Ascending aorta (tissue), 2 donors: ENCODE measurements at regions not wholly inside any gene's neighbourhood (a gene's known extent, or its start where the extent isn't known, plus 50 kb on each side); places are given as distances from the start of the nearest gene placed in this dataset.

Source experiments
- DNase-seq, 2 donors: peaks; one replicate each; pipeline ENCODE4 v3.0.0-alpha.2; 2019; ENCODE audit warnings: low spot score in 2 of 2
- H3K27ac ChIP-seq, 2 donors: fragments of 200-600 bp; sonication (generic); one replicate each; pipeline ENCODE4 v1.5.1; 2016 to 2017; ENCODE audit warnings: mild to moderate bottlenecking in 1 of 2
- H3K27me3 ChIP-seq: fragments of 200-600 bp; sonication (generic); one replicate; pipeline ENCODE4 v1.5.1; 2017
- H3K36me3 ChIP-seq, 2 donors: fragments of 200-600 bp; sonication (generic); one replicate each; pipeline ENCODE4 v1.5.1; 2016
- H3K4me1 ChIP-seq, 2 donors: fragments of 200-600 bp; sonication (generic); one replicate each; pipeline ENCODE4 v1.5.1; 2016 to 2017; ENCODE audit warnings: mild to moderate bottlenecking in 1 of 2
- H3K4me3 ChIP-seq, 2 donors: fragments of 200-600 bp; sonication (generic); one replicate each; pipeline ENCODE4 v1.5.1; 2016 to 2017; ENCODE audit warnings: mild to moderate bottlenecking in 1 of 2
- H3K9me3 ChIP-seq, 2 donors: fragments of 200-600 bp; sonication (generic); one replicate each; pipeline ENCODE4 v1.5.1; 2016
- CTCF ChIP-seq, 3 experiments: fragments of 200-600 bp in 2 of 3; fragments of 450-650 bp in 1 of 3; sonication (generic) in 2 of 3; IDR thresholded peaks; one replicate each; pipeline ENCODE4 v1.5.1; 2016 to 2019; ENCODE audit warnings: antibody characterized with exemption in 3 of 3, mild to moderate bottlenecking in 1 of 3, moderate library complexity in 1 of 3
- intact Hi-C: fragments of 100-400 bp; cut with DNase I; formaldehyde crosslinking; loops from one replicate; pipeline ENCODE4 v1.15.1; 2023

- no peaks in the 10 kb centered on the region for H3K4me1 ChIP-seq
- TF ChIP-seq CTCF (IDR thresholded peaks at IDR 0.05), result no peak
- H3K4me3 ChIP-seq, result no peak overlapping the region
- intact Hi-C loops, result no loop called here
- DNase-seq, result no peak
- H3K27me3 ChIP-seq, result no peaks in the 10 kb centered on the region
- peaks cover 0 to 7% of the 10 kb centered on the region in 2 donors for H3K9me3 ChIP-seq
- no peaks in the 10 kb centered on the region for H3K36me3 ChIP-seq
- H3K27ac ChIP-seq, result no peak overlapping the region
Observed at GRCh38 chr5:68759593-68759992, 334.2 kb upstream of the SLC30A5 start.

- Histone ChIP-seq H3K4me3 (no peak overlapping the region), H3K27me3 (no peaks in the 10 kb centered on the region), H3K4me1 (no peaks in the 10 kb centered on the region), H3K36me3 (no peaks in the 10 kb centered on the region), H3K27ac (no peak overlapping the region), H3K9me3 (no peaks in the 10 kb centered on the region)
- no peak for TF ChIP-seq CTCF (IDR thresholded peaks at IDR 0.05)
- no peak for DNase-seq
- intact Hi-C loops, result no loop called here
Observed at GRCh38 chr5:68762201-68762600, 331.6 kb upstream of the SLC30A5 start.

GRCh38 chr5:68766952-68767464 is 326.8 kb upstream of the SLC30A5 start:
- Histone ChIP-seq H3K36me3 (no peaks in the 10 kb centered on the region), H3K27me3 (no peaks in the 10 kb centered on the region), H3K4me3 (no peak overlapping the region), H3K9me3 (no peaks in the 10 kb centered on the region), H3K4me1 (no peaks in the 10 kb centered on the region), H3K27ac (no peak overlapping the region)
- TF ChIP-seq CTCF (IDR thresholded peaks at IDR 0.05), result no peak
- DNase-seq, result no peak
- intact Hi-C loops, result no loop called here

- Histone ChIP-seq H3K4me1 (no peaks in the 10 kb centered on the region), H3K4me3 (no peak overlapping the region), H3K9me3 (no peaks in the 10 kb centered on the region), H3K36me3 (no peaks in the 10 kb centered on the region), H3K27me3 (no peaks in the 10 kb centered on the region), H3K27ac (no peak overlapping the region)
- no peak for DNase-seq
- intact Hi-C loops, result no loop called here
- TF ChIP-seq CTCF (IDR thresholded peaks at IDR 0.05), result no peak
Observed at GRCh38 chr5:68770551-68770950, 323.3 kb upstream of the SLC30A5 start.

- H3K9me3 ChIP-seq, result no peaks in the 10 kb centered on the region
- H3K4me1 ChIP-seq, result no peaks in the 10 kb centered on the region
- no peak for DNase-seq
- no peak overlapping the region for H3K27ac ChIP-seq
- TF ChIP-seq CTCF (IDR thresholded peaks at IDR 0.05), result no peak
- H3K27me3 ChIP-seq, result no peaks in the 10 kb centered on the region
- H3K4me3 ChIP-seq, result no peak overlapping the region
- H3K36me3 ChIP-seq, result no peaks in the 10 kb centered on the region
- intact Hi-C loops, result no loop called here
Observed at GRCh38 chr5:68771221-68771620, 322.6 kb upstream of the SLC30A5 start.

GRCh38 chr5:68771732-68772131 is 322.1 kb upstream of the SLC30A5 start:
- Histone ChIP-seq H3K4me1 (no peaks in the 10 kb centered on the region), H3K36me3 (no peaks in the 10 kb centered on the region), H3K27ac (no peak overlapping the region), H3K4me3 (no peak overlapping the region), H3K9me3 (no peaks in the 10 kb centered on the region), H3K27me3 (no peaks in the 10 kb centered on the region)
- intact Hi-C loops, result no loop called here
- DNase-seq, result no peak
- no peak for TF ChIP-seq CTCF (IDR thresholded peaks at IDR 0.05)
